Heart right ventricle (tissue), 16 donors: ENCODE measurements at regions not wholly inside any gene's neighbourhood (a gene's known extent, or its start where the extent isn't known, plus 50 kb on each side); places are given as distances from the start of the nearest gene placed in this dataset.

Experiments used
- ATAC-seq, 8 donors: fragments of 200-7000 bp; cut with Tn5 transposase; one replicate each; pipeline ENCODE4 v1.9.1; 2020; ENCODE audit warnings: mild to moderate bottlenecking in 8 of 8, moderate library complexity in 8 of 8, moderate number of reproducible peaks in 1 of 8
- DNase-seq, 2 donors: peaks; one replicate each; pipeline ENCODE4 v3.0.0-alpha.2; 2020
- H3K27ac ChIP-seq, 10 donors: fragments of 200-600 bp; sonication (generic) in 2 of 10; one replicate each; pipeline versions ENCODE4 v1.5.0 to v1.8.0; 2020 to 2022; ENCODE audit warnings: mild to moderate bottlenecking in 3 of 10
- H3K27me3 ChIP-seq, 7 donors: fragments of 200-600 bp; one replicate each; pipeline ENCODE4 v1.8.0; 2021 to 2022; ENCODE audit warnings: mild to moderate bottlenecking in 2 of 7
- H3K36me3 ChIP-seq, 9 donors: fragments of 200-600 bp; sonication (generic) in 1 of 9; one replicate each; pipeline versions ENCODE4 v1.5.0 to v1.8.0; 2020 to 2022; ENCODE audit warnings: mild to moderate bottlenecking in 2 of 9
- H3K4me1 ChIP-seq, 9 donors: fragments of 200-600 bp; sonication (generic) in 1 of 9; one replicate each; pipeline versions ENCODE4 v1.5.0 to v1.8.0; 2020 to 2022; ENCODE audit warnings: mild to moderate bottlenecking in 4 of 9
- H3K4me3 ChIP-seq, 10 donors: fragments of 200-600 bp; sonication (generic) in 2 of 10; one replicate each; pipeline versions ENCODE4 v1.5.0 to v1.8.0; 2020 to 2022; ENCODE audit warnings: mild to moderate bottlenecking in 7 of 10, moderate library complexity in 2 of 10
- H3K9me3 ChIP-seq, 11 donors: fragments of 200-600 bp in 10 of 11; sonication (generic) in 2 of 11; one replicate each; pipeline versions ENCODE4 v1.5.0 to v1.8.0; 2013 to 2022; ENCODE audit warnings: mild to moderate bottlenecking in 2 of 11, control low read depth in 1 of 11, moderate library complexity in 1 of 11
- WGBS, 2 donors: extraction: QIAGEN DNeasy Blood & Tissue Kit; methylation state at CpG; one replicate each; pipeline ENCODE4 v1.1.7; 2013; ENCODE audit warnings: inconsistent platforms in 1 of 2; 5-methylcytosine and 5-hydroxymethylcytosine counted together
- intact Hi-C, 10 donors: fragments of 100-400 bp; cut with DNase I; formaldehyde crosslinking; loops; one replicate each; pipeline versions ENCODE4 v1.11.1 to v1.14.2; 2022
- TF ChIP-seq, protein P1 (sequence below), 9 donors: fragments of 200-600 bp; sonication (generic) in 2 of 9; IDR thresholded peaks; one replicate each; pipeline versions ENCODE4 v1.5.0 to v1.8.0; 2021 to 2022; ENCODE audit warnings: antibody characterized with exemption in 9 of 9, mild to moderate bottlenecking in 5 of 9, moderate library complexity in 1 of 9
- donor health status: Arrhythmogenic right ventricular cardiomyopathy.
- donor health status: ischemic (EF 13 %, LVEDD 7.1; RV severe dilation, severe dysfunction).
- donor health status: healthy with polysubstance abuse.
- donor health status: DM: no; HTN: yes; CAD: no.
- donor health status: DM: no; HTN: no; CAD: no.
- donor health status: ischemic (EF 25% LVEDD 6.9; RV normal size, moderate dysfunction).
- donor health status: ischemic (EF 25% LVEDD 5.7; RV mildly dilated, moderate dysfunction).
- donor health status: healthy.
- donor health status: DM: yes; HTN: yes; CAD: no.
- donor health status: Ischemic cardiomyopathy.
- donor health status: ischemic (EF 35%, LVEDD 5.7; RV mildly dilated, moderate dysfunction).
- donor health status: nonischemic (EF 11% LVEDD 7.7; RV severe dilation, severe dysfunction).
- donor health status: DM: yes; HTN: yes; CAD: no.
- donor health status: PGD.
- donor health status: ischemic (EF 29% LVEDD 5.4; RV normal size, mild dysfunction).
- donor health status: nonischemic (EF 23%, LVEDD 6.1; RV moderate dilation, normal function).

DNA sequence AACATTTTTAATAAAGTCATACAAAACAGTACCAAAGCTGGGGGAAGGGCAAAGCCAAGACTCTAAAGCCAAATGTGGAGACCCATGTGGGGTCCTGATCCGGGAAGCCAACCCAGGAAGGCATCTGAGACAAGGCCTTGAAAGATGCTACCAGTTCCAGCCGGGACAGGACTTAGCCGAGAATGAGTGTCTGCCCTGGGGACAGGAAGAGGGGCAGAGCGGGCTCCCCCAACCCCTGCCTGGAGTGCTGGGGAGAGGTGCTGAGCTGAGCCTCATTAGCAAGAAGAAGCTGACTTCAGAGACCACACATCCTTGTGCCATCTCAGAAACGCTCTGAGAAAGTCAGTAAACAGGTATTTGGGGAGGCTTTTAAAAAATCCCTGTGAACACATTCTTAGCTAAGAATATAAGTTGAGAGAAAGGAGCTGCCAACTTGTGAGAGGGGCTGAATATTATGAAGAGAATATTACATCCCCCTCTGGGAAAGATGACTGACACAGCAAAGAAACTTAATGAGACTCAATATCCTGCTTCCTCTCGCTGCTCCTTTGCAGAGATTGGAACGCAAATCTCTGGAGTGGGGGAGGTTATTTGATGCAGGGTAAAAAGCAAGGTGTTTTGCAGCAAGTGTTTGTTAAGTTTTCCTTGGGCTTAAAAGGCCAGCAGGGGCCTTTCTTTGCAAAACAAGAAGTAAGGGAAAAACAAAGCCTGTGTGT is 103.3 kb upstream of the KCND3 start:
- ATAC-seq, result no peak
- Histone ChIP-seq H3K9me3 (no peaks in the 10 kb centered on the region), H3K27ac (no peak overlapping the region), H3K27me3 (peaks cover 0 to 5% (median 0%) of the 10 kb centered on the region in 7 donors), H3K4me3 (no peak overlapping the region), H3K36me3 (no peaks in the 10 kb centered on the region), H3K4me1 (no peaks in the 10 kb centered on the region)
- intact Hi-C loops, result no loop called here
- no peak for DNase-seq
- 22 to 29% methylated on average over 7 of the region's 7 CpGs for WGBS, 2 donors
- TF ChIP-seq, protein P1, sequence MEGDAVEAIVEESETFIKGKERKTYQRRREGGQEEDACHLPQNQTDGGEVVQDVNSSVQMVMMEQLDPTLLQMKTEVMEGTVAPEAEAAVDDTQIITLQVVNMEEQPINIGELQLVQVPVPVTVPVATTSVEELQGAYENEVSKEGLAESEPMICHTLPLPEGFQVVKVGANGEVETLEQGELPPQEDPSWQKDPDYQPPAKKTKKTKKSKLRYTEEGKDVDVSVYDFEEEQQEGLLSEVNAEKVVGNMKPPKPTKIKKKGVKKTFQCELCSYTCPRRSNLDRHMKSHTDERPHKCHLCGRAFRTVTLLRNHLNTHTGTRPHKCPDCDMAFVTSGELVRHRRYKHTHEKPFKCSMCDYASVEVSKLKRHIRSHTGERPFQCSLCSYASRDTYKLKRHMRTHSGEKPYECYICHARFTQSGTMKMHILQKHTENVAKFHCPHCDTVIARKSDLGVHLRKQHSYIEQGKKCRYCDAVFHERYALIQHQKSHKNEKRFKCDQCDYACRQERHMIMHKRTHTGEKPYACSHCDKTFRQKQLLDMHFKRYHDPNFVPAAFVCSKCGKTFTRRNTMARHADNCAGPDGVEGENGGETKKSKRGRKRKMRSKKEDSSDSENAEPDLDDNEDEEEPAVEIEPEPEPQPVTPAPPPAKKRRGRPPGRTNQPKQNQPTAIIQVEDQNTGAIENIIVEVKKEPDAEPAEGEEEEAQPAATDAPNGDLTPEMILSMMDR (IDR thresholded peaks at IDR 0.05), result no peak

DNA sequence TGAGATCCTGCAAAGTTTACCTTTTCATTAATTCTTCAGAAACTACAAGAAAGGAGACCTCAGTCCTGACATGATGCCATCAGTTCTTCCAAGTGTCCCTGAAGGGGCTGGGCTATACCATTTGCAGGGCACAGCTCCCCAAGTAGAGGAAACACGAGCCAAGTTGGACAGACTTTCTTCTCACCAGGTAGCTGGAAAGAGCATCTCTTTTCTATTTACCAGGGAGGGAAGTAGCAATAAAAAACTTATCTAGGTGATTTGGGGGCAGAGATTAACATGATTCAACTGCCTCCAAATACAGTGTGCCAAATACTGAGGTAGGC is 103.9 kb upstream of the KCND3 start:
- intact Hi-C loops, result no loop called here
- 26 to 44% methylated on average over 1 of the region's 1 CpG for WGBS, 2 donors
- Histone ChIP-seq H3K9me3 (no peaks in the 10 kb centered on the region), H3K4me1 (no peaks in the 10 kb centered on the region), H3K27me3 (peaks cover 0 to 5% (median 0%) of the 10 kb centered on the region in 7 donors), H3K27ac (no peak overlapping the region), H3K36me3 (no peaks in the 10 kb centered on the region), H3K4me3 (no peak overlapping the region)
- DNase-seq, result no peak
- TF ChIP-seq, protein P1 (IDR thresholded peaks at IDR 0.05), result no peak
- no peak for ATAC-seq

DNA sequence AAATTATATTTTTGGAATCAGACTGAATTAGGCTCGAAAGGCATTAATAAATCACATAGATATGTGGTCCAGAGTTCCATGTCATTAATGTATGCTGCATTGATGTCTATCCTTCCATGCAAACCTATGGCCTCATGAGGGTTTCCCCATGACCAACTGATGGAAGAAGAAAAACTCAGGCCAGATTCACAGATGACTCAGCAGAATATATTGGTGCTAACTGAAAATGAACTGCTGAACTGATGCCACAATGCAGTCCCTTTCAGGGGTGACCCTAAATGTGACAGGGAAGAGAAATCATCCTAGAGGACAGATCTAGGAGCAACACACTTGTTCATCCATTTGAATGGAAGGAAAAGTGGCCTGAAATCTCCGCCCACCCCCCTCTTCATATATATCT is 110.5 kb upstream of the KCND3 start:
- no peaks in the 10 kb centered on the region for H3K27me3 ChIP-seq
- no peak overlapping the region for H3K27ac ChIP-seq
- DNase-seq, result no peak
- TF ChIP-seq, protein P1 (IDR thresholded peaks at IDR 0.05), result no peak
- H3K9me3 ChIP-seq, result peaks cover 0 to 16% (median 3%) of the 10 kb centered on the region in 11 donors
- H3K4me1 ChIP-seq, result no peaks in the 10 kb centered on the region
- ATAC-seq, result no peak
- intact Hi-C loops, result no loop called here
- WGBS, 2 donors, result 63 to 74% methylated on average over 2 of the region's 2 CpGs
- no peaks in the 10 kb centered on the region for H3K36me3 ChIP-seq
- H3K4me3 ChIP-seq, result no peak overlapping the region

DNA sequence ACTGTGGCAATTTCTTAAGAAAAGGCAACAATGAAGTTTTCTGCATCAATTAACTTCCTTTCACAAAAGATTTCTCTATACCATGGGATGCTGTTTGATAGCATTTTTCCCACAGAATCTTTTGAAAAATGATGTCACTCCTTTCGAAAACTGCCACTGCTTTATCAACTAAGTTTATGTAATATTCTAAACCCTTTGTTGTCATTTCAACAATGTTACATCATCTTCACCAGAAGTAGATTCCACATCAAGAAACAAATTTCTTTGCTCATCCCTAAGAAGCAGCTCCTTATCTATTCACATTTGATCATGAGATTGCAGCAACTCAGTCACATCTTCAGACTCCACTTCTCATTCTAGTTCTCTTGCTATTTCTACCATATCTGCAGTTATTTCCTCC is 116.1 kb upstream of the KCND3 start:
- TF ChIP-seq, protein P1 (IDR thresholded peaks at IDR 0.05), result no peak
- no peaks in the 10 kb centered on the region for H3K4me1 ChIP-seq
- H3K27ac ChIP-seq, result no peak overlapping the region
- H3K36me3 ChIP-seq, result no peaks in the 10 kb centered on the region
- H3K27me3 ChIP-seq, result no peaks in the 10 kb centered on the region
- 82 to 83% methylated on average over 1 of the region's 1 CpG for WGBS, 2 donors
- no peak for DNase-seq
- peaks cover 0 to 36% (median 14%) of the 10 kb centered on the region in 11 donors for H3K9me3 ChIP-seq
- H3K4me3 ChIP-seq, result no peak overlapping the region
- ATAC-seq, result no peak
- intact Hi-C loops, result no loop called here
